ENCODE measurements at regions not wholly inside any gene's neighbourhood (a gene's known extent, or its start where the extent isn't known, plus 50 kb on each side); places are given as distances from the start of the nearest gene placed in this dataset.

GRCh38 chr10:36612436-36612835 is 513.0 kb upstream of the ANKRD30A start:
- H3K27me3 ChIP-seq (ENCODE audit: control insufficient read depth, insufficient read depth, low read length): no peaks in the 10 kb centered on the region
- H3K4me3 ChIP-seq (ENCODE audit: low read depth, low read length): no peak overlapping the region
- no peak for TF ChIP-seq CTCF (IDR thresholded peaks at IDR 0.05; ENCODE audit: insufficient read depth, low read length, poor library complexity, severe bottlenecking)
- DNase-seq (ENCODE audit: low read depth): no peak
- no peaks in the 10 kb centered on the region for H3K36me3 ChIP-seq (ENCODE audit: control insufficient read depth, insufficient read depth, low read length)

GRCh38 chr10:36608866-36609265 is 516.5 kb upstream of the ANKRD30A start:
- TF ChIP-seq CTCF (IDR thresholded peaks at IDR 0.05; ENCODE audit: insufficient read depth, low read length, poor library complexity, severe bottlenecking): no peak
- Histone ChIP-seq H3K36me3 (ENCODE audit: control insufficient read depth, insufficient read depth, low read length) (no peaks in the 10 kb centered on the region), H3K4me3 (ENCODE audit: low read depth, low read length) (no peak overlapping the region), H3K27me3 (ENCODE audit: control insufficient read depth, insufficient read depth, low read length) (no peaks in the 10 kb centered on the region)
- no peak for DNase-seq (ENCODE audit: low read depth)

GRCh38 chr10:36608251-36608650 is 517.1 kb upstream of the ANKRD30A start:
- Histone ChIP-seq H3K36me3 (ENCODE audit: control insufficient read depth, insufficient read depth, low read length) (no peaks in the 10 kb centered on the region), H3K4me3 (ENCODE audit: low read depth, low read length) (no peak overlapping the region), H3K27me3 (ENCODE audit: control insufficient read depth, insufficient read depth, low read length) (no peaks in the 10 kb centered on the region)
- no peak for TF ChIP-seq CTCF (IDR thresholded peaks at IDR 0.05; ENCODE audit: insufficient read depth, low read length, poor library complexity, severe bottlenecking)
- DNase-seq (ENCODE audit: low read depth): no peak

- TF ChIP-seq CTCF (IDR thresholded peaks at IDR 0.05; ENCODE audit: insufficient read depth, low read length, poor library complexity, severe bottlenecking): no peak
- no peak for DNase-seq (ENCODE audit: low read depth)
- no peak overlapping the region for H3K4me3 ChIP-seq (ENCODE audit: low read depth, low read length)
- no peaks in the 10 kb centered on the region for H3K27me3 ChIP-seq (ENCODE audit: control insufficient read depth, insufficient read depth, low read length)
- H3K36me3 ChIP-seq (ENCODE audit: control insufficient read depth, insufficient read depth, low read length): no peaks in the 10 kb centered on the region
Measured at GRCh38 chr10:36606234-36606839, 519.1 kb upstream of the ANKRD30A start.

- TF ChIP-seq CTCF (IDR thresholded peaks at IDR 0.05; ENCODE audit: insufficient read depth, low read length, poor library complexity, severe bottlenecking): no peak
- H3K27me3 ChIP-seq (ENCODE audit: control insufficient read depth, insufficient read depth, low read length): no peaks in the 10 kb centered on the region
- no peak overlapping the region for H3K4me3 ChIP-seq (ENCODE audit: low read depth, low read length)
- no peak for DNase-seq (ENCODE audit: low read depth)
- no peaks in the 10 kb centered on the region for H3K36me3 ChIP-seq (ENCODE audit: control insufficient read depth, insufficient read depth, low read length)
Measured at GRCh38 chr10:36604316-36604715, 521.1 kb upstream of the ANKRD30A start.

GRCh38 chr10:36603688-36604087 is 521.7 kb upstream of the ANKRD30A start:
- H3K36me3 ChIP-seq (ENCODE audit: control insufficient read depth, insufficient read depth, low read length): no peaks in the 10 kb centered on the region
- H3K27me3 ChIP-seq (ENCODE audit: control insufficient read depth, insufficient read depth, low read length): no peaks in the 10 kb centered on the region
- DNase-seq (ENCODE audit: low read depth): no peak
- H3K4me3 ChIP-seq (ENCODE audit: low read depth, low read length): no peak overlapping the region
- no peak for TF ChIP-seq CTCF (IDR thresholded peaks at IDR 0.05; ENCODE audit: insufficient read depth, low read length, poor library complexity, severe bottlenecking)

Measured in kidney epithelial cell (primary cell).